Effector CD8-positive, alpha-beta T cell (primary cell): ENCODE measurements at regions not wholly inside any gene's neighbourhood (a gene's known extent, or its start where the extent isn't known, plus 50 kb on each side); places are given as distances from the start of the nearest gene placed in this dataset.

Source experiments
- DNase-seq: peaks from one replicate; lab custom pipeline; 2025; lab: John Stamatoyannopoulos, UW

GRCh38 chr17:73929860-73930430 lies 273.5 kb upstream of the RPL38 start:
- DNase-seq, result no peak

- no peak for DNase-seq
Measured at GRCh38 chr17:73932216-73932749, 271.2 kb upstream of the RPL38 start.

DNA sequence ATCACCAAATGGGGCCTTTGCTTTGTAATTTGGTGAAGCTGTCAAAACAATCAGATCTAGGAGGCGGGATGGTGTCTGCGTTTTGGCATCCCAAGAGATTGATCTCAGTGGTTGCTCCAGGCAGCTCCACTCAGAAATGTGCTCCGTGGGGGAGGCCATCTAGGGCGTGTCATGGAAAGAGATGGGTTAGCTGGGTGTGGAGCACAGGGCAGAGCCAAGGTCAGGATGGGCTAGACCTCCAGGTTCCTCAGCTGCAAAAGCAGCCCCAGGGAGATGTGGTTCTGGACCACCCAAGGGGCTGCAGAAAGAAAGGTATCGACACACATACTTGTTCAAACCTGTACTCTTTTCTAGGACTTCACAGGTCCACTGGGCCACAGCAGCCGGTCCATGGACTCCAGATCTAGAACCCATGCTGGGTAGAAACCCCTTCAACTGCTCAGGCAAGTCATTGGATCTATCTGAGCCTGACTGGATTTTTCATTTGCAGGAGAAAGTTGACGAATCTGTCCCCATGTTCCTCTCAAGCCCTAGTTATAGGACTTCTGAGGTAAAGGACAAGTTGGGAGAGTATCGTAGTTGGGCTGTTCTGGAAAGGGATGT lies 270.2 kb upstream of the RPL38 start:
- no peak for DNase-seq

DNA sequence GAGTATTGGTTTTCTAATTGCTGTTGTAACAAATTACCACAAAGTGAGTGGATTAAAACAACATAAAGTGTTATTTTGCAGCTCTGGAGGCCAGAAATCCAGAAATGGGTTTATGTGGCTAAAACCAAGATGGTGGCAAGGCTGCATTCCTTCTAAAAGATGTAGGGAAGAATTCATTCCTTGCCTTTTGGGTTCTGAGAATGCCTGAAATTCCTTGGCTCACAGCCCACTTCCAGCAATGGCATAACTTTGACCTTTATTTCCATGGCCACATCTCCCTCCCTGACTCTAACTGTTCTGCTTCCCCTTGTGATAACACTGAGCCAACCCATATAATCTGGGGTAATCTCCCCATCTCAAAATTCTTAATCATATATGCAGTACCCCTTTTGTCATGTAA lies 269.6 kb upstream of the RPL38 start:
- DNase-seq, result no peak

GRCh38 chr17:73934696-73935095 lies 268.8 kb upstream of the RPL38 start:
- no peak for DNase-seq

- no peak for DNase-seq
Measured at GRCh38 chr17:73936908-73937627, 266.4 kb upstream of the RPL38 start.

DNA sequence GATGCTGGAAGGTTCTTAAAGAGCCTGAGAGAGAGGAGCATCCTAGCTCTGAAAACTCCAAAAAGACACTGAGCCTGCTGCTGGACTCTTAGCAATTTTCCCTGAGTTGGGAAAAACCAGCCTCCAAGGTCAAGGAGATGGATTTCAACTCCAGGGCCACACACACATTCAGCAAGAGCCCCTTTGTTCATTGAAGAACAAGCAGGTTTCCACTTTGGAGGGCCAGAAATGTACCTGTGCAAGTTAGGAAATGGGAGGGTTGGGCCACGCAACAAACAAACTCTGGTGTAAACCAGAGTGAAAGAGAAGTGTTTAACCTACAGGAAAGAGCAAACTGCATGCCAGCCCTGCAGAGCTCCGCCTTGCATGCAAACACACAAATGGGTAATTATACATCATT lies 264.8 kb upstream of the RPL38 start:
- DNase-seq, result no peak

GRCh38 chr17:73939806-73940205 lies 263.7 kb upstream of the RPL38 start:
- DNase-seq, result no peak

GRCh38 chr17:73940511-73940910 lies 263.0 kb upstream of the RPL38 start:
- DNase-seq, result no peak

- DNase-seq, result no peak
Measured at GRCh38 chr17:73941919-73942530, 261.5 kb upstream of the RPL38 start.

DNA sequence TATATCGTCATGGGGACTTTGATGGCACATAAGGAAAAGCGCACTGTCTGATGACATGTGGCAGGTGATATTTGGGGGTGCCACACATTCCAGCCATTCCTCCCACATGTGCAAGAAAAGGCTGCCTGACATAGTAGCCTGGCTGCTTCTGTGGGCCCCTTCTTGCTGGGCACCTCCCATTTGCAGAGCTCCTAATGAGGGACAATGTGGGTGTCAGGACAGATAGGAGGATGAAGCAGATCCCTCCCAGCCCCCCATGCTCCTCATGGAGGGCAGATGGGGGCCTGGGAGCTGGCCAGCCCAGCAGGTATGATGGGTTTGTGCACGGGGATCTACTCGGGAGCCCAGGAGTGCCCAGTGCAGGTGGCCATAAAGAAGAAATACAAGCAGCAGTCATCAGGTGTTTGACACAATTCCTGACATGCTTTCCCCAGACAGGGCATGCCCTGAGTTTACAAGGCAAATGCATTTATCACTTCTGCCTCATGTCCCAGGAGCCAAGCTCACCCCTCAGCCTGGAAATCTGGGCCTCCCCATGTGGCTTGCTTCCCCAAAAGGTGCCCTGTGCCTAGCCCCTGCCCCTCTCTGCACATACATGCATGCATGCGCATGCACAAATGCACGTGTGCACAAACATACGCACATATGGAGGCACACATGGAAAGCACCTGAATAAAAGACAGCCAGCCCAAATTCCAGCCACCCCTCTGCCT lies 260.6 kb upstream of the RPL38 start:
- DNase-seq, result no peak

DNA sequence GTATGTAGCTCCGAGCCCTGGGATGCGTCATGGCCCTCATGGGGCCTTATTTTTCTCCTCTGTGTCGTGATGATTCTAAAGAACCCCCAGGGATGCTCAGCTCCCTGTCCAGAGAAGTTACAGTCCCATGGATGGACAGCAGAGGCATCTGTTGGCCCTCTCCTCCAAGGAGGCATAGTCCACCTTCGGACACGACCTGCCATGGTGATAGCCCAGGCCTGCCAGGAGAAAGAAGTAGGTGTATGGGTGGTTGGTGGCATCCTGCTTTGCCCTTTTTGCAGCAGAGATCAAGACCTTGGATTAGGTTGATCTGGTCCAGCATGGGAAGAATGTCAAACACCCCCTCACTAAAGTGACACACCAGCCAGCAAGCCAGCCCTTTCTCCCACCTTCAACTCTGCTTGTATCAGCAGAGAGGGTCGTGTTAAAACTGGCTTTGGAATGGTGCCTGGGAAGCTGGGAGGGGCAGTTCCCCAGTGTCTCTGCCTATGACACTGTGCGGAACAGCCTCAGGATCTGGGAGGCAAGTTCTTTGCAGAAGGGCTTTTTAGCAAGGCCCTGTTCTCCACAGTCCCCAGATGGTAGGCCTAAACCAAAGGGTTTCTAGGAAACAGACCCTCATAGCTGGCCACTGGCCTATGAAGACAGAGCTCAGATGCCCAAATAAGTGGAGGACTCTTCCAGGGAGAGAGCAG lies 259.9 kb upstream of the RPL38 start:
- no peak for DNase-seq

DNA sequence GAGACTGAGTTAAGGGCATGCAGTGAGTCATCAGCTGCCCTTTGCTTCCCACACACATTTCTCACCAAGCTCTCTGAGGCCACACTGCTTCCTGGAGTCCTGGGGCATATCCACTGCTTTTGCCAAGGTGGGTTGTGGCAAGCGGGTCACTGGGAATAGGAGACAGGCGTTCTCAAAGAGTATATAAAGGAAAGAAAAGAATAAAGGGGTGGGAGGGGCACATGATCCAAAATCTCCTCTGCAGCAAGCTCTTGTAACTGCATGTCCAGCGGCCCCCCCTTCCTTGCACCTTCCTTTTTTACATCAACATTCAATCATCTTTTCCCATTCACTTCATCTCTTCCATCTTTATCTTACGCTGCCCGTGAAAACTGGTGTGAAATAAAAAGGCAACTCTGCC lies 259.1 kb upstream of the RPL38 start:
- no peak for DNase-seq

DNA sequence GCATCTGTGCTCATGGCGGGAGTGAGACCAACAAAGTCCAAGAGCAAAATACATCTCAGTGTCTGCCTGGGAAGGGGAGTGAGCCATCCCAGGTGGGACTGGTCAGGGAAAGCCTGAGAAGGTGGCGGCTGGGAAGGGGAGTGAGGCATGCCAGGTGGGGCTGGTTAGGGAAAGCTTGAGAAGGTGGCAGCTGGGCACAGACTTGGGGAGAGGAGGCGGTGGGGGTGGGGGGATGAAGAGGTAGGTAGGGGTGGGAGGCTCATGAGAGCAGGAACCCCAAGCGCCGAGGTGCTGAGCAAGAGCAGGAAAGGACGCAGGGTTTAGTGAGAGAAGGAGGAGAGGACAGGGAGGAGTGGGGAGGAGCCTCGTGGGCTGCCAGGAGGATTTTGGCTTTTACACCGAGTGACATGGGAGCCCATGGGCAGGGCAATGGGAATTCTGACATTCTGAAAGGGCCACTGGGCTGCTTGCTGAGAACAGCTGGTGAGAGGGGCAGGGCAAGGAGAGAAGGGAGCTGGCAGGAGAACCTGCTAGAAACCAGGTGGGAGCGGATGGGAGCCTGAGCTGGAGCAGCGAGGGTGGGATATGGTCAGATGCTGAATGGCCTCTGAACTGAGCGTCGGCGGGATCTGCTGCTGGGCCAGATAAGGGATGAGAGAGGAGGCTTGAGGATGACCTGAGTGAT lies 256.1 kb upstream of the RPL38 start:
- DNase-seq, result no peak

DNA sequence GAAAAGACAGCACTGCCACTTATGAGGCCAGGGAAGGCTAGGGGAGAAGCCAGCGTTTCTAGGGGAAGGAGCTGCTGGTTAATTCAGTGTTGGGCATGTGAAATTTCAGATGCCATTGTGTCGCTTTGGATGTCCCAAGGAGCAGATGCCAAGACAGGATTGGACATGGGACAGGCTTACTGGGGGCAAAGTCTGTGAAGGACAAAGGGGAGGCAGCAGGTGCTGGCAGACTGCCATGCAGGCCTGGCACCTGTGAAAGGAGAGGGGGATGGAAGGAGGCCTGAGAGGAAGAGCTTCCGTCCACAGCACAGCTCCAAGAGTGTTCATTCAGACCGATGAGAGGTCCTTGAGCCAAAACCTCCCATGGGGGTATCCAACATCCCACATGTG lies 255.5 kb upstream of the RPL38 start:
- no peak for DNase-seq

DNA sequence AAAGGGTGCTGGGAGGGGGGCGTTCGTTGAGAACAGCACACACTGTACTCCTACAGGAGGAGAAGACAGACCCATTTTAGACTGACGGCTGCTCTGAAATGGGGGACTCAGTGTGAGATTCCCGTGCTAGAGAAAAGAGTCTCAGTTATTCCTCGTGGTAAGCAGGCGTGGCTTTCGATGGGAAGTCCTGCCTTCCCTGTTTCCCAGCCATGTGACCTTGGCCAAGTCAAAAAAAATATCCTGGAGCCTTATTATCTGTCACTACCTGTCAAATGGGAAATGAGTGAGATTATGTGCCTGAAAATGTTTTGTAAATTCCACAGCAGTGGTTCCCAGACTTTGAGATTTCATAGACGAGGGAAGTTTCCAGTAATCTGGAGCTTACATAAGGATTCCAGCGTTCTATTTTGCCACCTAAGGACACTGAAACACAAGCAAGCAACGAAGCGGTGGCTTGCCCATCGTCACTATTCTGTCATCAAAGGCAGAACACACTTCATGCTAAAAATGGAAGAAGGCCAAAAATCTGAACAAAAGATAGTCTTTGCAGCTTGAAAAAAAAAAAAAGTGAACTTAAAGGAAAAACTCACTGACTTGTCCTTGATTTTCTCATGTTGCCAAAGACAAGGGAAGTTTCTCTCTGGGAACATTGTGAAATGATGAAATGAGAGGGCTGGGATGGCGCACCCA lies 253.4 kb upstream of the RPL38 start:
- DNase-seq, result no peak

- DNase-seq, result no peak
Measured at GRCh38 chr17:73950593-73950914, 252.9 kb upstream of the RPL38 start.

DNA sequence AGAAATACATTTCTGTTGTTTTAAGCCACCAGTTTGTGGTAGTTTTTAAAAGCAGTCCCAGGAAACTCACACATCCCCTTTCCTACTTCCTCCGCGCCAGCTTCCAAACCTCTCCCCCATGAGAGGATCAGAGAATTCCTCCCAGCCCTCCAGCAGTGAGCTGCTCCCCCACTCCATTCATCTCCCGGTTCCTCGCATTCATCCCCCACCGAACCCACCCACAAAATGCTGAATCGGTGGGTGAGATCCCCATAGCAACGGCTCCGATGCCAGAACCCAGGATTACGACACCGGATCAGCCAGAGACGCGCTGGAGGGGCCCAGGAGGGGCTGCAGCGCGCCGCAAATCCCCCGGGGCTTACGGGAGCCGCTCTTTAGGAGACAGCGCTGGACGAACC lies 251.4 kb upstream of the RPL38 start:
- no peak for DNase-seq

- DNase-seq, result no peak
Measured at GRCh38 chr17:73952480-73953205, 250.8 kb upstream of the RPL38 start.
